GM12878 (cell line): ENCODE measurements at regions not wholly inside any gene's neighbourhood (a gene's known extent, or its start where the extent isn't known, plus 50 kb on each side); places are given as distances from the start of the nearest gene placed in this dataset.

Experiments used
- ATAC-seq: fragments of 200-7000 bp; cut with Tn5 transposase; 3 replicates; pipeline ENCODE4 v1.9.1; 2020; ENCODE audit warnings: mild to moderate bottlenecking, moderate library complexity
- BruUV-seq: library from RNA; stranded (reverse); fragments of 400-500 nt; replicated peaks from 2 replicates; lab custom pipeline; 2021; lab: Mats Ljungman, UMichigan
- CTCF ChIA-PET: fragments of 300-600 bp; sonication (Branson Sonifier 250); formaldehyde crosslinking; extraction: SDS; loops from one replicate; lab custom pipeline; 2021; ENCODE audit warnings: inconsistent platforms; lab: Yijun Ruan, JAX
- POLR2A ChIA-PET: fragments of 350-600 bp; formaldehyde crosslinking; extraction: SDS; loops from one replicate; lab custom pipeline; 2021; ENCODE audit warnings: inconsistent platforms; lab: Charles Lee
- RAD21 ChIA-PET: fragments of 300-600 bp; sonication (Branson Sonifier 250); formaldehyde crosslinking; loops from one replicate; lab custom pipeline; 2023; ENCODE audit warnings: antibody characterized with exemption; ENCODE audit not compliant: unreplicated experiment; lab: Charles Lee
- SMC1A ChIA-PET: fragments of 300-600 bp; sonication (Branson Sonifier 250); formaldehyde crosslinking; loops from one replicate; lab custom pipeline; 2023; ENCODE audit not compliant: unreplicated experiment, uncharacterized antibody; lab: Charles Lee
- DNase-seq: peaks from one replicate; pipeline ENCODE4 v3.0.0-alpha.2; 2011; ENCODE audit warnings: low read depth, low spot score
- FAIRE-seq: peaks from 3 replicates; lab custom pipeline; 2011; peaks lifted over from hg19 to GRCh38; lab: Jason Lieb, UNC
- H2AFZ ChIP-seq: 2 replicates; pipeline ENCODE4 v1.6.0; 2011; ENCODE audit warnings: low read depth, low read length, control low read depth; ENCODE audit not compliant: control insufficient read depth
- H3K27ac ChIP-seq: 2 replicates; pipeline ENCODE4 v1.5.1; 2011; ENCODE audit warnings: control low read depth; ENCODE audit not compliant: control insufficient read depth, insufficient read depth
- H3K27me3 ChIP-seq, 2 experiments: replicated peaks in 1 of 2; 2 replicates each; pipeline versions ENCODE4 v1.6.0 to v1.6.1; 2011; ENCODE audit warnings: low read length in 1 of 2; ENCODE audit not compliant: control insufficient read depth in 2 of 2, insufficient read depth in 2 of 2
- H3K36me3 ChIP-seq, 2 experiments: 2 replicates each; pipeline ENCODE4 v1.5.1; 2011; ENCODE audit warnings: low read length in 1 of 2; ENCODE audit not compliant: control insufficient read depth in 2 of 2, insufficient read depth in 2 of 2
- H3K4me1 ChIP-seq: 2 replicates; pipeline ENCODE4 v1.6.1; 2011; ENCODE audit warnings: mild to moderate bottlenecking, low read length, moderate library complexity, mixed read lengths; ENCODE audit not compliant: control insufficient read depth, insufficient read depth
- H3K4me2 ChIP-seq: 2 replicates; pipeline ENCODE4 v1.6.0; 2011; ENCODE audit warnings: control low read depth; ENCODE audit not compliant: control insufficient read depth, insufficient read depth
- H3K4me3 ChIP-seq: fragments of 200-600 bp; sonication (generic); 2 replicates; pipeline ENCODE4 v1.5.1; 2016
- H3K79me2 ChIP-seq: 2 replicates; pipeline ENCODE4 v1.6.0; 2011; ENCODE audit warnings: low read length; ENCODE audit not compliant: control insufficient read depth, insufficient read depth
- H3K9ac ChIP-seq: 2 replicates; pipeline ENCODE4 v1.8.0; 2011; ENCODE audit warnings: low read length, control low read depth, mixed read lengths; ENCODE audit not compliant: control insufficient read depth, insufficient read depth
- H3K9me3 ChIP-seq: replicated peaks from 3 replicates; pipeline ENCODE4 v1.5.1; 2011; ENCODE audit warnings: mild to moderate bottlenecking, low read length; ENCODE audit not compliant: control insufficient read depth, insufficient read depth
- H4K20me1 ChIP-seq: 2 replicates; pipeline ENCODE4 v1.6.0; 2011; ENCODE audit not compliant: control insufficient read depth, insufficient read depth
- BMI1 ChIP-seq: fragments of 450-650 bp; IDR thresholded peaks from 2 replicates; pipeline ENCODE4 v1.6.1; 2016; ENCODE audit warnings: mild to moderate bottlenecking, moderate library complexity, borderline replicate concordance
- DPF2 ChIP-seq: fragments of 450-650 bp; IDR thresholded peaks from 2 replicates; pipeline ENCODE4 v1.6.1; 2017; ENCODE audit warnings: mild to moderate bottlenecking
- FOXM1 ChIP-seq: IDR thresholded peaks from 2 replicates; pipeline ENCODE4 v1.6.1; 2012; ENCODE audit warnings: low read depth, mild to moderate bottlenecking, inconsistent platforms, low read length, moderate library complexity
- GABPA ChIP-seq: IDR thresholded peaks from 2 replicates; pipeline ENCODE4 v1.6.1; 2014; ENCODE audit warnings: antibody characterized with exemption, low read depth, mild to moderate bottlenecking, inconsistent platforms
- HDAC2 ChIP-seq: fragments of 200-600 bp; sonication (generic); IDR thresholded peaks from 2 replicates; pipeline ENCODE4 v1.6.1; 2017
- IRF4 ChIP-seq: IDR thresholded peaks from 2 replicates; pipeline ENCODE4 v1.6.1; 2011; ENCODE audit warnings: low read depth, low read length
- MTA3 ChIP-seq: IDR thresholded peaks from 2 replicates; pipeline ENCODE4 v1.6.1; 2012; ENCODE audit warnings: low read length, inconsistent platforms, borderline replicate concordance
- NFYA ChIP-seq: IDR thresholded peaks from 2 replicates; pipeline ENCODE4 v1.6.1; 2011; ENCODE audit warnings: low read depth, mild to moderate bottlenecking, low read length, improper control_type of control experiment, borderline replicate concordance
- PAX8 ChIP-seq: fragments of 450-650 bp; IDR thresholded peaks from 2 replicates; pipeline ENCODE4 v1.6.1; 2017; ENCODE audit warnings: mild to moderate bottlenecking, moderate library complexity
- POLR2AphosphoS2 ChIP-seq: IDR thresholded peaks from 2 replicates; pipeline ENCODE4 v1.6.1; 2011; ENCODE audit warnings: low read depth, mild to moderate bottlenecking, low read length, improper control_type of control experiment, moderate library complexity
- RELA ChIP-seq: fragments of 450-650 bp; IDR thresholded peaks from 2 replicates; pipeline ENCODE4 v1.8.0; 2014; ENCODE audit warnings: borderline replicate concordance; ENCODE audit not compliant: partially characterized antibody
- RUNX3 ChIP-seq: IDR thresholded peaks from 2 replicates; pipeline ENCODE4 v1.6.1; 2012; ENCODE audit warnings: low read length, inconsistent platforms
- SIN3A ChIP-seq: IDR thresholded peaks from 2 replicates; pipeline ENCODE4 v1.6.1; 2012; ENCODE audit warnings: low read depth, low read length, improper control_type of control experiment
- STAT3 ChIP-seq: IDR thresholded peaks from 2 replicates; pipeline ENCODE4 v1.6.1; 2011; ENCODE audit warnings: low read depth, low read length, improper control_type of control experiment
- ZBED1 ChIP-seq: IDR thresholded peaks from 2 replicates; pipeline ENCODE4 v1.6.1; 2016; ENCODE audit warnings: borderline replicate concordance
- ZBTB4 ChIP-seq: fragments of 450-650 bp; formaldehyde crosslinking; IDR thresholded peaks from 2 replicates; pipeline ENCODE4 v1.4.0; 2022; ENCODE audit warnings: mild to moderate bottlenecking, moderate library complexity
- ZBTB40 ChIP-seq: fragments of 450-650 bp; IDR thresholded peaks from 2 replicates; pipeline ENCODE4 v1.6.1; 2016; ENCODE audit warnings: mild to moderate bottlenecking, moderate library complexity, borderline replicate concordance
- WGBS: methylation state at CpG from one replicate; pipeline ENCODE4 v1.1.6; 2016; ENCODE audit warnings: low lambda C conversion rate; ENCODE audit not compliant: insufficient replicate concordance, insufficient coverage; ENCODE audit errors: missing lambda C conversion rate; 5-methylcytosine and 5-hydroxymethylcytosine counted together
- in situ Hi-C: fragments of 300-500 bp; cut with MboI; formaldehyde crosslinking; loops from 9 replicates; pipeline ENCODE4 v1.14.3; 2018; ENCODE audit warnings: mixed read lengths
- intact Hi-C: fragments of 100-400 bp; cut with micrococcal nuclease; formaldehyde crosslinking; loops from one replicate; pipeline ENCODE4 v1.14.2; 2022; ENCODE audit not compliant: unreplicated experiment

- no peak for TF ChIP-seq ZBTB4 (CRISPR knock-in tag)
Measured at GRCh38 chr12:87807086-87807485, 222.1 kb downstream of the C12orf50 start (continued).

- SMC1A ChIA-PET = no interaction called here
- 14% methylated on average over 4 of the region's 4 CpGs for WGBS
- FAIRE-seq (no peak), ATAC-seq (no peak), DNase-seq (no peak)
- no peaks in the 10 kb centered on the region for H4K20me1 ChIP-seq
- no peak overlapping the region for H2AFZ ChIP-seq
- RAD21 ChIA-PET = no interaction called here
- in situ Hi-C loops (no loop called here), intact Hi-C loops (no loop called here)
- BruUV-seq = no TSS peak
- H3K79me2 ChIP-seq = no peaks in the 10 kb centered on the region
- no peaks in the 10 kb centered on the region for H3K36me3 ChIP-seq
- no peak overlapping the region for H3K4me2 ChIP-seq
- H3K4me3 ChIP-seq = no peak overlapping the region
- H3K27ac ChIP-seq = no peak overlapping the region
- H3K9ac ChIP-seq = no peak overlapping the region
- H3K4me1 ChIP-seq = no peaks in the 10 kb centered on the region
- no peaks in the 10 kb centered on the region for H3K27me3 ChIP-seq
- POLR2A ChIA-PET = no interaction called here
- TF ChIP-seq ZBTB40 = no peak
- no peak for TF ChIP-seq FOXM1
- no peak for TF ChIP-seq STAT3
- TF ChIP-seq IRF4 = no peak
- no peak for TF ChIP-seq RELA
- TF ChIP-seq PAX8 = no peak
- TF ChIP-seq HDAC2 = no peak
- TF ChIP-seq ZBED1 = no peak
- TF ChIP-seq POLR2AphosphoS2 = no peak
- TF ChIP-seq NFYA = no peak
- no peak for TF ChIP-seq DPF2
- no peak for TF ChIP-seq RUNX3
- TF ChIP-seq GABPA = no peak
- TF ChIP-seq SIN3A = no peak
- TF ChIP-seq BMI1 = no peak
- no peak for TF ChIP-seq MTA3
- CTCF ChIA-PET = interaction anchor here (0.6 kb wide), 1 partner anchor 164 kb away, joined by 3 read pairs; no protein-coding TSS in a partner anchor
- no peaks in the 10 kb centered on the region for H3K9me3 ChIP-seq
Measured at GRCh38 chr12:87806310-87806709, 222.9 kb downstream of the C12orf50 start.
